Ishikawa (cell line): ENCODE measurements at regions not wholly inside any gene's neighbourhood (a gene's known extent, or its start where the extent isn't known, plus 50 kb on each side); places are given as distances from the start of the nearest gene placed in this dataset.

Source experiments
- CEBPB ChIP-seq: IDR thresholded peaks from 2 replicates; pipeline ENCODE4 v1.6.1; 2012
- CREB1 ChIP-seq: IDR thresholded peaks from 2 replicates; pipeline ENCODE4 v1.6.1; 2012; ENCODE audit warnings: low read depth
- EGR1 ChIP-seq: IDR thresholded peaks from 2 replicates; pipeline ENCODE4 v1.6.1; 2012
- EP300 ChIP-seq: IDR thresholded peaks from 2 replicates; pipeline ENCODE4 v1.6.1; 2012; ENCODE audit warnings: borderline replicate concordance
- FOXM1 ChIP-seq: IDR thresholded peaks from 2 replicates; pipeline ENCODE4 v1.6.1; 2012; ENCODE audit warnings: low read depth, borderline replicate concordance
- NFIC ChIP-seq: IDR thresholded peaks from 2 replicates; pipeline ENCODE4 v1.6.1; 2012
- RAD21 ChIP-seq: IDR thresholded peaks from 2 replicates; pipeline ENCODE4 v1.6.1; 2012; ENCODE audit warnings: low read depth
- TAF1 ChIP-seq: IDR thresholded peaks from 2 replicates; pipeline ENCODE4 v1.6.1; 2012; ENCODE audit warnings: low read depth, mild to moderate bottlenecking
- TCF12 ChIP-seq: IDR thresholded peaks from 2 replicates; pipeline ENCODE4 v1.6.1; 2012; ENCODE audit warnings: low read depth
- TEAD4 ChIP-seq: IDR thresholded peaks from 2 replicates; pipeline ENCODE4 v1.6.1; 2012
- USF1 ChIP-seq: IDR thresholded peaks from 2 replicates; pipeline ENCODE4 v1.6.1; 2012
- YY1 ChIP-seq: IDR thresholded peaks from 2 replicates; pipeline ENCODE4 v1.6.1; 2012; ENCODE audit warnings: low read depth
- ZBTB7A ChIP-seq: IDR thresholded peaks from 2 replicates; pipeline ENCODE4 v1.6.1; 2012; ENCODE audit warnings: low read depth
- TF ChIP-seq, protein P1 (sequence below): IDR thresholded peaks from 2 replicates; pipeline ENCODE4 v1.6.1; 2012
- TF ChIP-seq, protein P2 (sequence below): IDR thresholded peaks from 2 replicates; pipeline ENCODE4 v1.6.1; 2012; ENCODE audit warnings: low read depth, mild to moderate bottlenecking

DNA sequence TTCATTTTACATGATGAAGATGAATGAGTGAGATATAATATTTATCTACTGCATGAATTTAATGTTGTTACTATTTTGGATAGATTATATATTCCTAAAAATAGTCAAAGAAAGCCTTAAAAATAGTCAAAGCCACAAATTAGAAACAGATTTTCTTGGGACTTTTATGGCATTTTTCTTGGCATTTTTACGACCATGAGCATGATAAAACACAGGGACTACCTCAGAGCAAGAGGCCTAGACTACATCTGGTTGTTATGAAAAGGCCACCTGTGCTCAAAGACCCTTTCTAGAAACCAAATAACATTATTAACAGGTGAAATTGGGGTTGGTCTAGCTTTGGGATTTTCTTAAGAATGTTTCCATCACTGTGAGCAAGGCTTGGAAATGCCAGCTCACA, 281.0 kb downstream of the OXSM start:
- TF ChIP-seq ZBTB7A (no peak), YY1 (no peak), TEAD4 (no peak), TAF1 (no peak), NFIC (no peak), FOXM1 (no peak), TCF12 (no peak), CEBPB (no peak), RAD21 (no peak), CREB1 (no peak), USF1 (no peak), EGR1 (no peak), EP300 (no peak)
- TF ChIP-seq, protein P1, sequence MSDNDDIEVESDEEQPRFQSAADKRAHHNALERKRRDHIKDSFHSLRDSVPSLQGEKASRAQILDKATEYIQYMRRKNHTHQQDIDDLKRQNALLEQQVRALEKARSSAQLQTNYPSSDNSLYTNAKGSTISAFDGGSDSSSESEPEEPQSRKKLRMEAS: no peak
- TF ChIP-seq, protein P2, sequence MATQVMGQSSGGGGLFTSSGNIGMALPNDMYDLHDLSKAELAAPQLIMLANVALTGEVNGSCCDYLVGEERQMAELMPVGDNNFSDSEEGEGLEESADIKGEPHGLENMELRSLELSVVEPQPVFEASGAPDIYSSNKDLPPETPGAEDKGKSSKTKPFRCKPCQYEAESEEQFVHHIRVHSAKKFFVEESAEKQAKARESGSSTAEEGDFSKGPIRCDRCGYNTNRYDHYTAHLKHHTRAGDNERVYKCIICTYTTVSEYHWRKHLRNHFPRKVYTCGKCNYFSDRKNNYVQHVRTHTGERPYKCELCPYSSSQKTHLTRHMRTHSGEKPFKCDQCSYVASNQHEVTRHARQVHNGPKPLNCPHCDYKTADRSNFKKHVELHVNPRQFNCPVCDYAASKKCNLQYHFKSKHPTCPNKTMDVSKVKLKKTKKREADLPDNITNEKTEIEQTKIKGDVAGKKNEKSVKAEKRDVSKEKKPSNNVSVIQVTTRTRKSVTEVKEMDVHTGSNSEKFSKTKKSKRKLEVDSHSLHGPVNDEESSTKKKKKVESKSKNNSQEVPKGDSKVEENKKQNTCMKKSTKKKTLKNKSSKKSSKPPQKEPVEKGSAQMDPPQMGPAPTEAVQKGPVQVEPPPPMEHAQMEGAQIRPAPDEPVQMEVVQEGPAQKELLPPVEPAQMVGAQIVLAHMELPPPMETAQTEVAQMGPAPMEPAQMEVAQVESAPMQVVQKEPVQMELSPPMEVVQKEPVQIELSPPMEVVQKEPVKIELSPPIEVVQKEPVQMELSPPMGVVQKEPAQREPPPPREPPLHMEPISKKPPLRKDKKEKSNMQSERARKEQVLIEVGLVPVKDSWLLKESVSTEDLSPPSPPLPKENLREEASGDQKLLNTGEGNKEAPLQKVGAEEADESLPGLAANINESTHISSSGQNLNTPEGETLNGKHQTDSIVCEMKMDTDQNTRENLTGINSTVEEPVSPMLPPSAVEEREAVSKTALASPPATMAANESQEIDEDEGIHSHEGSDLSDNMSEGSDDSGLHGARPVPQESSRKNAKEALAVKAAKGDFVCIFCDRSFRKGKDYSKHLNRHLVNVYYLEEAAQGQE: no peak

GRCh38 chr3:26074080-26074479, 284.2 kb downstream of the OXSM start:
- TF ChIP-seq TEAD4 (no peak), YY1 (no peak), CEBPB (no peak), RAD21 (no peak), USF1 (no peak), TAF1 (no peak), FOXM1 (no peak), CREB1 (no peak), ZBTB7A (no peak), EGR1 (no peak), EP300 (no peak), NFIC (no peak), TCF12 (no peak)
- TF ChIP-seq, protein P1: no peak
- TF ChIP-seq, protein P2: no peak

DNA sequence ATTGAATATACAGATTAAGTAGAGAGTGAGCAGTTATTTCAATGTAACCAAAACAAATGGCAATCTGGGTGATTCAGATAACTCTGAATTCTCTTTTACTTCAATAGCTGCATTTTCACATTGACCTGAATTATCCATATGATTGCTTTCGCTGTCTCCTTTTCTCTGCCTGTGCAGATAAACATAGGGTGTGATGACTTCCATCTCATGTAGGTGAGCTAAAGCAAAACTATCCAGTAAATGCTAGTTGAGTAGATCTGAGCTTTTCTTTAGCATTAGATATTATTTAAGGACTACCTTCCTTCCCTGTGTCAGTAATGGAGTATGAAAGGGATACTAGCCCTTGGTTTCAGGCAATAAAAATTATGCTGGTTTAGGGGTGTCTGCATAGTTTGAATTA, 288.6 kb downstream of the OXSM start:
- TF ChIP-seq, protein P1: no peak
- TF ChIP-seq CREB1: no peak
- TF ChIP-seq CEBPB: no peak
- TF ChIP-seq ZBTB7A: no peak
- no peak for TF ChIP-seq NFIC

DNA sequence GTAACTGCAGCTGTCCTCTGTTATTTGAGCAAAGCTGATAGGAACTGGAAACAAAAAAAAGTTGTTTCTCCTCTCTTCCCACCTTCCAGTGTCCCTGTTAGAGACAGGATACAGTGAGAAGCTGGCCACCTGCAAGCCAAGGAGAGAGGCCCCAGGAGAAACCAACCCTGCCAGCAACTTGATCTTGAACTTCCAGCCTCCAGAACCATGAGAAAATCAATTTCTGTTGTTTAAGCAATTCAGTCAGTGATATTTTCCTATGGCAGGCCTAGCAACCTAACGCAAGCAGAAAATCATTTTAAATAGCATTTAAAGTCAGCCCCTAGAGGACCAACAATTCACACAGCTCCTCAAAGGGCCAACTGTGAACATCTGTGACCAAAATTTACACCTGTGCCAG, 291.3 kb downstream of the OXSM start:
- TF ChIP-seq, protein P2: no peak
- TF ChIP-seq TEAD4 (no peak), ZBTB7A (no peak), EGR1 (no peak), YY1 (no peak), EP300 (no peak), TAF1 (no peak), TCF12 (no peak), NFIC (no peak), CEBPB (no peak), RAD21 (no peak), USF1 (no peak)
- TF ChIP-seq, protein P1: no peak
